HG03039 (cell line): ENCODE measurements at regions not wholly inside any gene's neighbourhood (a gene's known extent, or its start where the extent isn't known, plus 50 kb on each side); places are given as distances from the start of the nearest gene placed in this dataset.
A peak's percentile ranks its signal among the peaks of the same experiment; 100 is the strongest.
"Not testable (repeated sequence)": the region's sequence is repeated elsewhere in the genome, so short reads cannot be mapped to it uniquely, and the experiment has no call there.

ENCODE experiments used
- ATAC-seq: cut with Tn5 transposase; IDR thresholded peaks from one replicate; pipeline ENCODE4 v1.9.1; 2021; ENCODE audit warnings: mild to moderate bottlenecking, moderate library complexity; ENCODE audit not compliant: unreplicated experiment

- ATAC-seq: no peak
Observed at GRCh38 chr1:239960366-239960765, 131.3 kb upstream of the FMN2 start.

- ATAC-seq: no peak
Observed at GRCh38 chr1:239963856-239964255, 127.8 kb upstream of the FMN2 start.

DNA sequence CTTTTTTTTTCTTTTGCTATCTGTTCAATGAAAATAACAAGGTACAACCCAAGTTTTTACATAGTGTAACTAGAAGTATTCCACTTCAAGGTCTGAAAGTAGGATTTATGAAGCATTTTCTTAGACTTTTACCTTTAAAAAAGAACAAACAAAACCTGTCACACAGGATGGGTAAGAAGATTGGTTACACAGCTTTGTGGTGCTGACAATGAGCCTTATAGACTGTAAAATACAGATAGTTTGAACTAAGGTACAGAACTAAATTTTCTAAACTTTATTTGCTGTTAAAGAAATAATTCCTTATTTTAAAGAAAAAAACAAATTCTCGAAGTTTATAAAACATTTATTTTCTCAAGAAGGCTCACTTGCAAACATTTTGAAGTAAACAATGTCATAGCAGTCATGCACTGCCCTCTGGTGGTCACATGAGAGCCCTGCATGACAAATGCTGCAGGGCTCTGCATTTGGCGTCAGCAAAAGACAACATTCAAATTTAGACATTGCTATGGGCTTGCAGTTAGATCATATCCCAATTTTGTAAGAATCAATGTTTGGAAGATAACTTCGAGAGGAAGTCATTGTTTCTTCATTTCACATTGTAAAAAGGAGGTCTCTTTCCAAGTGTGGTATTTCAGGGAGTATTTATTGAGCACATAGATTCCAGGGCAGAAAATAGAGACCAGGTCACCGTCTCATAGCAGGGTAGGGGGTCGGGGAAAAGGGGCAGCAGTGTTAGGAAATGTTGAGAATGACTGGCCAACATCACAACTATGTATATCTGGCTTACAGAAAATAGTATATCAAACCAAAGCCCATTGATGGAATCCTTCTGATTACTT lies 115.3 kb upstream of the FMN2 start:
- ATAC-seq: peak; percentile 82

DNA sequence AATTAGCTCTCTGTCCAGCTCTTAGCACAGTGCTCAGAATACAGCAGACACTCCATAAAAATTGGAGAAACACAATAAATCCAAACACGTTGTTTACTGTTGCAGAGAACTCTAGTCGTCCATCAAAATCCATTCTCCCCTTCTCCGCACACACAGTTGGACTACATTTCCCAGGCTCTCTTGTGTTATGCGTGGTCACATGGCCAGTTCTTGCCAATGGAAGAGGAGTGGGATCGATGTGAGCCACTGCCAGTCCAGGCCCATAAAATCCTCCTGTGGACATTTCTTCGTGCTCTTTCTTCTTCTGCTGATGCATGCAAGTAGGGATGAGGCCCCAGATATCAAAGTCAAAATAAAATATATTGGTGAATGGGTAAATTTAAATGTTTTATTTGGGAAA lies 114.3 kb upstream of the FMN2 start:
- no peak for ATAC-seq

- no peak for ATAC-seq
Observed at GRCh38 chr1:239979456-239979855, 112.2 kb upstream of the FMN2 start.

- no peak for ATAC-seq
Observed at GRCh38 chr1:239982762-239983161, 108.9 kb upstream of the FMN2 start.

- ATAC-seq: no peak
Observed at GRCh38 chr1:239985044-239985443, 106.6 kb upstream of the FMN2 start.

GRCh38 chr1:239987103-239987745 lies 104.5 kb upstream of the FMN2 start:
- ATAC-seq: no peak

GRCh38 chr1:239989990-239990389 lies 101.7 kb upstream of the FMN2 start:
- ATAC-seq: no peak

DNA sequence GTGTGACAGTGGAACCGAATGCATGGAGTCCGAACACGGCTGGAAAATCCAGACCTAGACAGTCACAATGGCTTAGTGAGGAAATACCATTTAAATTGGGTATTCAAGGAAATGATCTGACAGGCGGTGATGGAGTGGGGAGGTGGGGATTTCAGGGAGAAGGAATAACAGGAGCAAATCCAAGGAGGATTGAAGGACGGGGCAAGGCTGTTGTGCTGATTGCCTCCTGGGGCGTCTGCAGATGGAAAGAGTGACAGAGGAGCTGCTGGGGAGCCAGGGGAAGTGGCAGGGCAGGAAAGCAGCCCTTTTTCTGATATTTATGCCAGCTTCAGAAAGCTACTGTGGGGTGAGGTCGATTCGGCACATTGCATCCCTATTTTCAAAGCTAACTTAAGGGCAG lies 99.1 kb upstream of the FMN2 start:
- ATAC-seq: not testable (repeated sequence)

- no peak for ATAC-seq
Observed at GRCh38 chr1:239993366-239993765, 98.3 kb upstream of the FMN2 start.

GRCh38 chr1:239995281-239995680 lies 96.4 kb upstream of the FMN2 start:
- ATAC-seq: no peak

DNA sequence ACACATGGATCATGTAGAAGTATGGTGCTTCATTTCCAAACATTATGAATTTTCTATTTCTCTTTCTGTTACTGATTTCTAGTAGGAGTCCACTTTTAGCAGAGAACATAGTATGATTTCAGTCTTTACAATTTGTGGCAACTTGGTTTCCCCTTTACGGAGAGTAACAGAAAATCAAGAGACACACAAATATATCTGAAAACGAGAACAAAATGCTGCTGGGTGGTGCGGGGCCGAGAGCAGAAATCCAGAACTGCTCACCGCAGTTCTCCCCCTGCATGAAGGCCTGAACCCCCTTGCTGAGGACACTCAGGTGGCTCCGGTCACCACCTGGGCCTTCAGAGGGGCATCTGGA lies 94.5 kb upstream of the FMN2 start:
- ATAC-seq: no peak

- ATAC-seq: no peak
Observed at GRCh38 chr1:239997515-239998311, 94.0 kb upstream of the FMN2 start.

GRCh38 chr1:239998312-239998649 lies 93.4 kb upstream of the FMN2 start:
- ATAC-seq: no peak

DNA sequence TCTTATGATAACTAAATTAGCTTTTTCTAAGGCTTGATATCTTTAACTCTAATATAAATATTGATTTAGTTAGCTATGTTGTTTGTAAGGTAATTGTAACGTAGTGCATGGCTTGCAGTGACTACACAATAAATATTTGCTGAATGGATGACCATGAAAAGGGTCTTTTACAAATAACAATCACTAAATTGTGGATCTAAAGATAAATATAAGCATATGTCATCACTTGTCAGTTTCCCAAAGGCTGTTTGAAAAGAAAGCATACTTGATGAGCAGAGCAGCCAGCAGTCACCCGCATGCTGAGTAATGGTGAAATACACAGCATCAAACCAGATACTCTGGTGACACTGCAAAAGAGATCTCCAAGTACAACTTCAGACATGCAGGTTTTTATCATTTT lies 92.5 kb upstream of the FMN2 start:
- ATAC-seq: no peak

DNA sequence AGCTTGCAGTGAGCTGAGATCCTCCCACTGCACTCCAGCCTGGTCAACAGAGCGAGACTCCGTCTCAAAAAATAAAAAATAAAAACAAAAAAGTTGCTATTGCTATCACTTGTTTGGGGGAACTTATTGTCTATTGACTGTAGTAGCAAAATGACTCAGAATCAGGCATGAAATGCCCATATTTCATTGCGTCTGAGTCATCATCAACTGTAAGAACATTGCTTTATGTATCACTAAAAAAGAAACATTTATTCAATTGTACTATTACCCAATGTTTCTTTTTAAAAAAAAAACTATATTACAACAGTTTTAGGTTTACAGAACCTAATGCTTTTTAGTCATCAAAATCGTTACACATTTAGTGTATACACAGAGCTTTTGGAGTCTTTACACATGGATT lies 91.0 kb upstream of the FMN2 start:
- ATAC-seq: no peak

DNA sequence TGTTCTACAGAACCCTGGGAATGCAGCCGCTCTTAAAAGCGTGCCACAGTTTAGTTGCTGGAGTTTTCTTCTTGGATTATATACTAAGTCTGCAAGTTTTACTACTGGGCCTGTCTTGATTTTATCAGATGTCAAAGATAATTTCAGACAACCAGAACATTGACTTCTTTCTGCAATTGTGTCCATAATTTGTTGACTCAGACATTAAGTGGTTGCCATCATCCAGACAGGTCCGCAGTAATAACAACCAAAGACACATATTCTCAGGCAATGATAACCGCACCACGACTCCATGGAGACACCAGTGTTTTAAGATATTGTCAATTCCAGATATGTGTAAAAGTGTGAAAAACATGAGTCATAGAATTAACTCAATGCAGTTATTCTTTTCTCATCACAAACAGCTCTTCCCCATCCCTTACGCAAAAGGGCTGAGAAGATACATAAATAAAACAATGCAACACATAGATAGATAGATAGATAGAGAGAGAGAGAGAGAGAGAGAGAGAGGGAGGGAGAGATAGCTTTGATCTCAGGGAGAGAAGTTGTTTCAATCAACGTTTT lies 90.4 kb upstream of the FMN2 start:
- ATAC-seq: no peak

- ATAC-seq: no peak
Observed at GRCh38 chr1:240004086-240004749, 87.5 kb upstream of the FMN2 start.

- ATAC-seq: no peak
Observed at GRCh38 chr1:240005997-240006650, 85.6 kb upstream of the FMN2 start.

DNA sequence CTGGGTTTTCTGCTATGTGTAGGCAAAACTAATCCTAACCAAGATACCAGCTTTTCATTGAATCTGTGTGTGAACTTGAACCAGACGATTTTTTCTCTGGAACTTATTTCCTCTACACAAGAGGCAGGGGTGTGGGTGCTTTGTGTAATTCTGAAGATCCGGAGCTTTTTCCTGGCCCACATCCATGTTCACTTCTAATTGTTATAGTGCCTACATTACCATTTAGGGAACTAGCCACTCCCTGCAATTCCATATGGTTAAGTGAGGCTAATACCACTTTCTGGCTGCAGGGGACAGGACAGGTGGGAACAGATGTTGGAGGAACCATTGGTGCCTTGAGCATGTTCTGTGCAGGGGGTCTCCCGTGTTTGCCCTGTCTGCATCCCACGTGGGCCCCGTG lies 83.4 kb upstream of the FMN2 start:
- ATAC-seq: no peak
